GM12878 (cell line): ENCODE measurements at regions not wholly inside any gene's neighbourhood (a gene's known extent, or its start where the extent isn't known, plus 50 kb on each side); places are given as distances from the start of the nearest gene placed in this dataset.

Source experiments
- ATAC-seq: fragments of 200-7000 bp; cut with Tn5 transposase; 3 replicates; pipeline ENCODE4 v1.9.1; 2020; ENCODE audit warnings: mild to moderate bottlenecking, moderate library complexity
- BruUV-seq: library from RNA; stranded (reverse); fragments of 400-500 nt; replicated peaks from 2 replicates; lab custom pipeline; 2021; lab: Mats Ljungman, UMichigan
- CTCF ChIA-PET: fragments of 300-600 bp; sonication (Branson Sonifier 250); formaldehyde crosslinking; extraction: SDS; loops from one replicate; lab custom pipeline; 2021; ENCODE audit warnings: inconsistent platforms; lab: Yijun Ruan, JAX
- POLR2A ChIA-PET: fragments of 350-600 bp; formaldehyde crosslinking; extraction: SDS; loops from one replicate; lab custom pipeline; 2021; ENCODE audit warnings: inconsistent platforms; lab: Charles Lee
- RAD21 ChIA-PET: fragments of 300-600 bp; sonication (Branson Sonifier 250); formaldehyde crosslinking; loops from one replicate; lab custom pipeline; 2023; ENCODE audit warnings: antibody characterized with exemption; ENCODE audit not compliant: unreplicated experiment; lab: Charles Lee
- SMC1A ChIA-PET: fragments of 300-600 bp; sonication (Branson Sonifier 250); formaldehyde crosslinking; loops from one replicate; lab custom pipeline; 2023; ENCODE audit not compliant: unreplicated experiment, uncharacterized antibody; lab: Charles Lee
- DNase-seq: peaks from one replicate; pipeline ENCODE4 v3.0.0-alpha.2; 2011; ENCODE audit warnings: low read depth, low spot score
- FAIRE-seq: peaks from 3 replicates; lab custom pipeline; 2011; peaks lifted over from hg19 to GRCh38; lab: Jason Lieb, UNC
- H2AFZ ChIP-seq: 2 replicates; pipeline ENCODE4 v1.6.0; 2011; ENCODE audit warnings: low read depth, low read length, control low read depth; ENCODE audit not compliant: control insufficient read depth
- H3K27ac ChIP-seq: 2 replicates; pipeline ENCODE4 v1.5.1; 2011; ENCODE audit warnings: control low read depth; ENCODE audit not compliant: control insufficient read depth, insufficient read depth
- H3K27me3 ChIP-seq, 2 experiments: replicated peaks in 1 of 2; 2 replicates each; pipeline versions ENCODE4 v1.6.0 to v1.6.1; 2011; ENCODE audit warnings: low read length in 1 of 2; ENCODE audit not compliant: control insufficient read depth in 2 of 2, insufficient read depth in 2 of 2
- H3K36me3 ChIP-seq, 2 experiments: 2 replicates each; pipeline ENCODE4 v1.5.1; 2011; ENCODE audit warnings: low read length in 1 of 2; ENCODE audit not compliant: control insufficient read depth in 2 of 2, insufficient read depth in 2 of 2
- H3K4me1 ChIP-seq: 2 replicates; pipeline ENCODE4 v1.6.1; 2011; ENCODE audit warnings: mild to moderate bottlenecking, low read length, moderate library complexity, mixed read lengths; ENCODE audit not compliant: control insufficient read depth, insufficient read depth
- H3K4me2 ChIP-seq: 2 replicates; pipeline ENCODE4 v1.6.0; 2011; ENCODE audit warnings: control low read depth; ENCODE audit not compliant: control insufficient read depth, insufficient read depth
- H3K4me3 ChIP-seq: fragments of 200-600 bp; sonication (generic); 2 replicates; pipeline ENCODE4 v1.5.1; 2016
- H3K79me2 ChIP-seq: 2 replicates; pipeline ENCODE4 v1.6.0; 2011; ENCODE audit warnings: low read length; ENCODE audit not compliant: control insufficient read depth, insufficient read depth
- H3K9ac ChIP-seq: 2 replicates; pipeline ENCODE4 v1.8.0; 2011; ENCODE audit warnings: low read length, control low read depth, mixed read lengths; ENCODE audit not compliant: control insufficient read depth, insufficient read depth
- H3K9me3 ChIP-seq: replicated peaks from 3 replicates; pipeline ENCODE4 v1.5.1; 2011; ENCODE audit warnings: mild to moderate bottlenecking, low read length; ENCODE audit not compliant: control insufficient read depth, insufficient read depth
- H4K20me1 ChIP-seq: 2 replicates; pipeline ENCODE4 v1.6.0; 2011; ENCODE audit not compliant: control insufficient read depth, insufficient read depth
- HDAC2 ChIP-seq: fragments of 200-600 bp; sonication (generic); IDR thresholded peaks from 2 replicates; pipeline ENCODE4 v1.6.1; 2017
- LARP7 ChIP-seq: fragments of 450-650 bp; IDR thresholded peaks from 2 replicates; pipeline ENCODE4 v1.6.1; 2017; ENCODE audit warnings: mild to moderate bottlenecking
- SP1 ChIP-seq: IDR thresholded peaks from one replicate; pipeline ENCODE4 v1.6.1; 2011; ENCODE audit warnings: low read depth, low read length
- WGBS: methylation state at CpG from one replicate; pipeline ENCODE4 v1.1.6; 2016; ENCODE audit warnings: low lambda C conversion rate; ENCODE audit not compliant: insufficient replicate concordance, insufficient coverage; ENCODE audit errors: missing lambda C conversion rate; 5-methylcytosine and 5-hydroxymethylcytosine counted together
- in situ Hi-C: fragments of 300-500 bp; cut with MboI; formaldehyde crosslinking; loops from 9 replicates; pipeline ENCODE4 v1.14.3; 2018; ENCODE audit warnings: mixed read lengths
- intact Hi-C: fragments of 100-400 bp; cut with micrococcal nuclease; formaldehyde crosslinking; loops from one replicate; pipeline ENCODE4 v1.14.2; 2022; ENCODE audit not compliant: unreplicated experiment
- TF ChIP-seq, protein P1 (sequence below): fragments of 450-650 bp; IDR thresholded peaks from 2 replicates; pipeline ENCODE4 v1.6.1; 2017; ENCODE audit warnings: borderline replicate concordance
- TF ChIP-seq, protein P2 (sequence below): IDR thresholded peaks from 2 replicates; pipeline ENCODE4 v1.6.1; 2011; ENCODE audit warnings: borderline replicate concordance, low read depth, mild to moderate bottlenecking, moderate library complexity, low read length; ENCODE audit not compliant: insufficient read depth, poor library complexity, severe bottlenecking

GRCh38 chr10:130961506-130962239, 349.8 kb downstream of the TCERG1L start:
- no peak overlapping the region for H3K4me2 ChIP-seq
- H3K27me3 ChIP-seq, result no peaks in the 10 kb centered on the region
- no peak overlapping the region for H3K27ac ChIP-seq
- in situ Hi-C loops, result no loop called here
- TF ChIP-seq, protein P1, sequence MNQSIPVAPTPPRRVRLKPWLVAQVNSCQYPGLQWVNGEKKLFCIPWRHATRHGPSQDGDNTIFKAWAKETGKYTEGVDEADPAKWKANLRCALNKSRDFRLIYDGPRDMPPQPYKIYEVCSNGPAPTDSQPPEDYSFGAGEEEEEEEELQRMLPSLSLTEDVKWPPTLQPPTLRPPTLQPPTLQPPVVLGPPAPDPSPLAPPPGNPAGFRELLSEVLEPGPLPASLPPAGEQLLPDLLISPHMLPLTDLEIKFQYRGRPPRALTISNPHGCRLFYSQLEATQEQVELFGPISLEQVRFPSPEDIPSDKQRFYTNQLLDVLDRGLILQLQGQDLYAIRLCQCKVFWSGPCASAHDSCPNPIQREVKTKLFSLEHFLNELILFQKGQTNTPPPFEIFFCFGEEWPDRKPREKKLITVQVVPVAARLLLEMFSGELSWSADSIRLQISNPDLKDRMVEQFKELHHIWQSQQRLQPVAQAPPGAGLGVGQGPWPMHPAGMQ, result no peak
- TF ChIP-seq, protein P2, sequence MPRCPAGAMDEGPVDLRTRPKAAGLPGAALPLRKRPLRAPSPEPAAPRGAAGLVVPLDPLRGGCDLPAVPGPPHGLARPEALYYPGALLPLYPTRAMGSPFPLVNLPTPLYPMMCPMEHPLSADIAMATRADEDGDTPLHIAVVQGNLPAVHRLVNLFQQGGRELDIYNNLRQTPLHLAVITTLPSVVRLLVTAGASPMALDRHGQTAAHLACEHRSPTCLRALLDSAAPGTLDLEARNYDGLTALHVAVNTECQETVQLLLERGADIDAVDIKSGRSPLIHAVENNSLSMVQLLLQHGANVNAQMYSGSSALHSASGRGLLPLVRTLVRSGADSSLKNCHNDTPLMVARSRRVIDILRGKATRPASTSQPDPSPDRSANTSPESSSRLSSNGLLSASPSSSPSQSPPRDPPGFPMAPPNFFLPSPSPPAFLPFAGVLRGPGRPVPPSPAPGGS, result no peak
- TF ChIP-seq LARP7 (no peak), SP1 (no peak), HDAC2 (no peak)
- H4K20me1 ChIP-seq, result no peaks in the 10 kb centered on the region
- POLR2A ChIA-PET, result no interaction called here
- no peak overlapping the region for H3K4me3 ChIP-seq
- ATAC-seq, result no peak
- CTCF ChIA-PET, result no interaction called here
- intact Hi-C loops, result no loop called here
- 0% methylated on average over 5 of the region's 5 CpGs for WGBS
- no peaks in the 10 kb centered on the region for H3K79me2 ChIP-seq
- DNase-seq, result no peak
- no TSS peak for BruUV-seq
- no peaks in the 10 kb centered on the region for H3K36me3 ChIP-seq
- SMC1A ChIA-PET, result no interaction called here
- no peak overlapping the region for H2AFZ ChIP-seq
- no peaks in the 10 kb centered on the region for H3K4me1 ChIP-seq
- H3K9me3 ChIP-seq, result no peaks in the 10 kb centered on the region
- no peak for FAIRE-seq
- RAD21 ChIA-PET, result no interaction called here
- H3K9ac ChIP-seq, result no peak overlapping the region
